ENCODE measurements at regions not wholly inside any gene's neighbourhood (a gene's known extent, or its start where the extent isn't known, plus 50 kb on each side); places are given as distances from the start of the nearest gene placed in this dataset.

DNA sequence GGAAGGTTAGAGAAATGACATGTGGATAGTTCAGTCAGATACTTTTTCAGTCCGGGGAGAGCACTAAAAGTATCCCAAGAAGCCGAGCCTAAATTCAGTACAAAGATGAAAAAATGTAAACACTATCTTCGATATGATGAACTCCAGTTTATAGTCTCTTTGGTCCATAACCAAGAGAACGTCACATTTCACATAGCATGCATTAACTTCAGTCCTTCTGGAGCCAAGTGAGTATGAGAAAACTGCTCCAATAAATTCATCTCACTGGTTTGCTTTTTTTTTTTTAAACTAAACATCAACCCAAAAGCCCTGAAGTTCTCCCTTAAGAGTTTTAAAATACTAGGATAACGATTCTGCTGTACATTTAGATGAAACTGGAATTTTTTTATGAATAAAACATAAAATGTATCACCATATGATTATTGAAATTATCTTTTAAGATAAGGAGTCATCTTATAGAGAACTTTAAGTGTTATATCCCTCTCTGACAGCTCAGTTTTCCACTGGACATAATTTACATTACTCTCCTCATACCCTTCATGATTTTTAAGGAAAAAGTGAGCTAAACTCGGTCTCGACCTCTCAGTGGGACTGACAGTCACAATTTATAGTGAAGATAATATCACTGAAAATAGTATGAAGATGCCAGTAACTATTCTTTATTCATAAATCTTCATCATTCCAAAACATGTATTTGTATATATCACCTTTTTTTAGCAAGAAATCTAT is 841.5 kb upstream of the FLRT2 start:
- Mint-ChIP-seq H3K27me3 (ENCODE audit: low read depth) (no peaks in the 10 kb centered on the region), H3K4me3 (no peak overlapping the region), H3K27ac (ENCODE audit: unreplicated experiment) (no peak overlapping the region), H3K9me3 (peaks cover 3% of the 10 kb centered on the region), H3K36me3 (ENCODE audit: low read depth) (no peaks in the 10 kb centered on the region), H3K4me1 (no peaks in the 10 kb centered on the region)
- no peak for TF ChIP-seq CTCF (conservative IDR thresholded peaks at IDR 0.05)
- DNase-seq (ENCODE audit: low read depth, low spot score), result no peak

GRCh38 chr14:84694161-84694560 is 835.8 kb upstream of the FLRT2 start:
- H3K36me3 Mint-ChIP-seq (ENCODE audit: low read depth), result no peaks in the 10 kb centered on the region
- no peaks in the 10 kb centered on the region for H3K9me3 Mint-ChIP-seq
- H3K4me1 Mint-ChIP-seq, result no peaks in the 10 kb centered on the region
- no peaks in the 10 kb centered on the region for H3K27me3 Mint-ChIP-seq (ENCODE audit: low read depth)
- H3K27ac Mint-ChIP-seq (ENCODE audit: unreplicated experiment), result no peak overlapping the region
- H3K4me3 Mint-ChIP-seq, result no peak overlapping the region
- DNase-seq (ENCODE audit: low read depth, low spot score), result no peak
- no peak for TF ChIP-seq CTCF (conservative IDR thresholded peaks at IDR 0.05)

DNA sequence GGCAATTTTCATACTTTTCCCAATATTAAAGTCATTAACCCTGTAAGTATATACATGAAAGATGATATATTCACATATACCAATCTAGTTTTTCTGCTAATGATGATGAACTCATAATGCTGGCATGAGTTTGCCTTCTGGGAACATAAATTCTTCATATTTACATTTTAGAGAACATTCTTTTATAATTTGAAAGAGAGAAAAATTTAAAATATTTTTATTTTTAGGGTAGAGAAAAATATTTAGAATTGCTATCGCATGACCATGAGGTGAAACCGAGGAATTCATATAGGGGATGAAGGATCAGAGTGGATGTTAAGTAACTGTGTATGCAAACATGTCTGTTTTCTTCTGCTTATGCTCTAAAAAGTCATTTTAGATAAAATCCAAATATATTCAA is 825.3 kb upstream of the FLRT2 start:
- H3K4me3 Mint-ChIP-seq, result no peak overlapping the region
- H3K4me1 Mint-ChIP-seq, result no peaks in the 10 kb centered on the region
- no peaks in the 10 kb centered on the region for H3K27me3 Mint-ChIP-seq (ENCODE audit: low read depth)
- H3K9me3 Mint-ChIP-seq, result peaks cover 4% of the 10 kb centered on the region
- no peaks in the 10 kb centered on the region for H3K36me3 Mint-ChIP-seq (ENCODE audit: low read depth)
- no peak overlapping the region for H3K27ac Mint-ChIP-seq (ENCODE audit: unreplicated experiment)
- no peak for DNase-seq (ENCODE audit: low read depth, low spot score)
- no peak for TF ChIP-seq CTCF (conservative IDR thresholded peaks at IDR 0.05)

GRCh38 chr14:84707830-84708229 is 822.1 kb upstream of the FLRT2 start:
- no peak for TF ChIP-seq CTCF (conservative IDR thresholded peaks at IDR 0.05)
- Mint-ChIP-seq H3K4me1 (no peaks in the 10 kb centered on the region), H3K4me3 (no peak overlapping the region), H3K27me3 (ENCODE audit: low read depth) (no peaks in the 10 kb centered on the region), H3K27ac (ENCODE audit: unreplicated experiment) (no peak overlapping the region), H3K36me3 (ENCODE audit: low read depth) (no peaks in the 10 kb centered on the region), H3K9me3 (no peaks in the 10 kb centered on the region)
- DNase-seq (ENCODE audit: low read depth, low spot score), result no peak

GRCh38 chr14:84708865-84709264 is 821.1 kb upstream of the FLRT2 start:
- no peak overlapping the region for H3K27ac Mint-ChIP-seq (ENCODE audit: unreplicated experiment)
- no peak for DNase-seq (ENCODE audit: low read depth, low spot score)
- H3K27me3 Mint-ChIP-seq (ENCODE audit: low read depth), result no peaks in the 10 kb centered on the region
- no peak for TF ChIP-seq CTCF (conservative IDR thresholded peaks at IDR 0.05)
- H3K36me3 Mint-ChIP-seq (ENCODE audit: low read depth), result no peaks in the 10 kb centered on the region
- no peaks in the 10 kb centered on the region for H3K4me1 Mint-ChIP-seq
- no peak overlapping the region for H3K4me3 Mint-ChIP-seq
- no peaks in the 10 kb centered on the region for H3K9me3 Mint-ChIP-seq
